ENCODE measurements at regions not wholly inside any gene's neighbourhood (a gene's known extent, or its start where the extent isn't known, plus 50 kb on each side); places are given as distances from the start of the nearest gene placed in this dataset.
"Not testable (repeated sequence)": the region's sequence is repeated elsewhere in the genome, so short reads cannot be mapped to it uniquely, and the experiment has no call there.

DNA sequence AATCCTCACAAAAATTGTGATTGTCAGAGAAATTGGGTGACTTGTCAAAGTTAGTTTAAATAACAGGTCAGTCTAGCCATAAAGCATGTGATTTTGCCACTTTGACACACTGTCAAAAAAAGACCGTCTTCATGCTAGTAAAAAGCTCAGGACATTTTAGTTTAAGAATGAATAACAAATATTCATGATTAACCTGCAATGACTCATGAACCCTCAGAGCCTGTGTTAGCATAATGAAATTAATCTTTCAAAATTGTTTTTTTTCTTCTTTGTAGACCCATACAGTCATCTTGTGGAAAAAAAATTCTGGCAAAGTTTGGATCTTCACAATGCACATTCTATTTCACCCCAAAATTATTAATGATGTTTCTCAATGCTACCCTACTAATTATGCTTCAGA, 255.2 kb upstream of the POT1 start:
- Histone ChIP-seq H3K27ac (no peak overlapping the region), H3K4me1 (no peaks in the 10 kb centered on the region), H3K9me3 (no peaks in the 10 kb centered on the region), H3K4me3 (no peak overlapping the region), H3K27me3 (no peaks in the 10 kb centered on the region), H3K36me3 (no peaks in the 10 kb centered on the region)
- DNase-seq (ENCODE audit: low spot score in 2 of 2) = no peak
- intact Hi-C loops (cut with DNase I) = no loop called here
- TF ChIP-seq, protein P1, sequence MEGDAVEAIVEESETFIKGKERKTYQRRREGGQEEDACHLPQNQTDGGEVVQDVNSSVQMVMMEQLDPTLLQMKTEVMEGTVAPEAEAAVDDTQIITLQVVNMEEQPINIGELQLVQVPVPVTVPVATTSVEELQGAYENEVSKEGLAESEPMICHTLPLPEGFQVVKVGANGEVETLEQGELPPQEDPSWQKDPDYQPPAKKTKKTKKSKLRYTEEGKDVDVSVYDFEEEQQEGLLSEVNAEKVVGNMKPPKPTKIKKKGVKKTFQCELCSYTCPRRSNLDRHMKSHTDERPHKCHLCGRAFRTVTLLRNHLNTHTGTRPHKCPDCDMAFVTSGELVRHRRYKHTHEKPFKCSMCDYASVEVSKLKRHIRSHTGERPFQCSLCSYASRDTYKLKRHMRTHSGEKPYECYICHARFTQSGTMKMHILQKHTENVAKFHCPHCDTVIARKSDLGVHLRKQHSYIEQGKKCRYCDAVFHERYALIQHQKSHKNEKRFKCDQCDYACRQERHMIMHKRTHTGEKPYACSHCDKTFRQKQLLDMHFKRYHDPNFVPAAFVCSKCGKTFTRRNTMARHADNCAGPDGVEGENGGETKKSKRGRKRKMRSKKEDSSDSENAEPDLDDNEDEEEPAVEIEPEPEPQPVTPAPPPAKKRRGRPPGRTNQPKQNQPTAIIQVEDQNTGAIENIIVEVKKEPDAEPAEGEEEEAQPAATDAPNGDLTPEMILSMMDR (IDR thresholded peaks at IDR 0.05) = no peak

DNA sequence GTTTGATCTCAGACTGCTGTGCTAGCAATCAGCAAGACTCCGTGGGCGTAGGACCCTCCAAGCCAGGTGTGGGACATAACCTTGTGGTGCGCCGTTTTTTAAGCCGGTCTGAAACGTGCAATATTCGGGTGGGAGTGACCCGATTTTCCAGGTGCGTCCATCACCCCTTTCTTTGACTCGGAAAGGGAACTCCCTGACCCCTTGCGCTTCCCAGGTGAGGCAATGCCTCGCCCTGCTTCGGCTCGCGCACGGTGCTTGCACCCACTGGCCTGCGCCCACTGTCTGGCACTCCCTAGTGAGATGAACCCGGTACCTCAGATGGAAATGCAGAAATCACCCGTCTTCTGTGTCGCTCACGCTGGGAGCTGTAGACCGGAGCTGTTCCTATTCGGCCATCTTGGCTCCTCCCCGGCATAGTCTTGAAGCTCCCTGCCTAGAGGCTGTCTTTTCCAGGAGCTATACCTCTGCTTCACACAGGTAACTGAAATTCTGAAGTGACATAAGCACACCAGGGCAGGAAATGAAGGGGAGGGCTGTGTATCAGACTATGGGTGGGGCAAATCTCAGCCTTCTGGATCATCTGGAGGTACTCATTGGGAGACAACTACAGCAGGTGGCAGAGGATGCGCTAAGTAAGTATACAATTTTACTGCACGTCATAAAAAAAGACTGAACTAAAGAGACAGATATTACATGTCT, 252.1 kb upstream of the POT1 start:
- DNase-seq (ENCODE audit: low spot score in 2 of 2); intact Hi-C loops (cut with DNase I): not testable (repeated sequence)

DNA sequence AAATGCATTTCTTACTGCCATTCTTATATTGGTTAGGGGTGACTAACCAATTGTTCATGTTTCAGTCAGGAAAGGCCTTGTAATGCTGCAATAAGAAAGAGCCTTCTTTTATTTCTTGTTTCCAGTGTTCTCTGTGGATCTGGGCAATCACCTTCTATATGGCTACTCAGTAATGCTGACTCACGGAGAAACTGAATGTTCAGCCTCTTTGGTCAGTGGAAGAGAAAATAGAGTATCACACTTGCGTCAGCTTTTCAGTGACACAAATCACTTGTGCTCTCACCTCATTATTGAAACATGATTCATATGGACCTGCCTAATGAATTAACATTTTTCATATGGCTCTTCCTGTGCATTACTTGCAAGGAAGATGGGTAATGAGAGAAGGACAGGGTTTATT, 243.9 kb upstream of the POT1 start:
- H3K4me1 ChIP-seq = no peaks in the 10 kb centered on the region
- H3K4me3 ChIP-seq = no peak overlapping the region
- TF ChIP-seq, protein P1 (IDR thresholded peaks at IDR 0.05) = no peak
- no peak for DNase-seq (ENCODE audit: low spot score in 2 of 2)
- H3K9me3 ChIP-seq = no peaks in the 10 kb centered on the region
- no peaks in the 10 kb centered on the region for H3K27me3 ChIP-seq
- H3K36me3 ChIP-seq = no peaks in the 10 kb centered on the region
- intact Hi-C loops (cut with DNase I) = no loop called here
- H3K27ac ChIP-seq = no peak overlapping the region

More for the DNA sequence above, 252.1 kb upstream of the POT1 start:
- not testable (repeated sequence) for H3K27me3 ChIP-seq, H3K4me3 ChIP-seq, H3K27ac ChIP-seq, H3K4me1 ChIP-seq, H3K36me3 ChIP-seq, H3K9me3 ChIP-seq

DNA sequence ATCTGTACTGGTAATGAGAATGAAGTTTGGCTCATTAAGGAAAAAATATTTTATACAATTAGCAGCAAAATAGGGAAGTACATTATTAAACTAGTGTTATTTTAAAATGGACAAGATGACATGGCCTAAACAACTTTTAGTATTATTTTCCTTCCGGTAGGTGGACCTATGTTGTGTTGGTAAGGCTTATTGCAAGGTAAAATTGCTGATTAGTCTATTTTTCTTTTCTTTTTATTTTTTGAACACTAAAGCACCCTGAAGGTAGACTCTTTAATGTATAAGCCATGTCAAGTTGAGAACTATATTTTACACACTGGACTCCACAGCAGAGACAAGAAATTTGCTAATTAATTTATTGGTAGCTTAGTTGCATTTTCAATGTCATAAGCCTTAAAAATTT, 239.5 kb upstream of the POT1 start:
- no peak overlapping the region for H3K4me3 ChIP-seq
- H3K4me1 ChIP-seq = no peaks in the 10 kb centered on the region
- DNase-seq (ENCODE audit: low spot score in 2 of 2) = no peak
- no peaks in the 10 kb centered on the region for H3K9me3 ChIP-seq
- H3K27ac ChIP-seq = no peak overlapping the region
- intact Hi-C loops (cut with DNase I) = no loop called here
- TF ChIP-seq, protein P1 (IDR thresholded peaks at IDR 0.05) = no peak
- no peaks in the 10 kb centered on the region for H3K36me3 ChIP-seq
- no peaks in the 10 kb centered on the region for H3K27me3 ChIP-seq

DNA sequence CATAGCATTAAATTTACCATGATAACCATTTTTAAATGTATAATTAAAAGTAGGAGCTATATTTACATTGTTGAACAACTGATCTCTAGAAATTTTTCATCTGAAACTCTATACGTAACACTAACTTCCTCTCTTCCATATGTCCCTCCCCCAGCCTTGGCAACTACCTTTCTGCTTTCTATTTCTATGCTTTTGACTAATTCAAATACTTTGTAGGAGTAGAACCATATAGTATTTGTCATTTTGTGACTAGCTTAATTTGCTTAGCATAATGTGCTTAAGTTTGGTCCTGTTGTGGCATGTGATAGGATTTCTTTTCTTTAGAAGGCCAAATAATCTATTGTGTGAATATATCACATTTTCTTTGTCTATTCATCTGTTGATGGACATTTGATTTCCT, 225.3 kb upstream of the POT1 start:
- intact Hi-C loops (cut with DNase I) = no loop called here

DNA sequence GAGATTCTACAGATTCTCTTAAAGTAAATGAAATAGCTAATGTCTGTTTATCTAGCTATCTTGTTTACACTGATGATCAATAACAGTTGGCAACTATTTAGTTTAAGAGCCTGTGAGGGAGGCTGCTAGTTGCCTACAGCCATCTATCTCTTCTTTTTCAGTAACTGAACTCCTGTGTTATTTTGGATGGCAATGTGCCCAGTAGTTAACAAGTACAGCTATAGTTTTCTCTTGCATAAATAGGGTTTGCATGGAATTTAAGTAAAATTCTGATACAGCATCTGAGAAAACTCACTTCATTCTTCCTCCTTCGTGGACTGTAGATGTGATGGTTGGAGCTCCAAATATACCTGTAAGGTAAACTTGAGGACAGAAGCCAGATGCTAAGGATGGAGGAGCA, 219.5 kb upstream of the POT1 start:
- intact Hi-C loops (cut with DNase I) = no loop called here
- Histone ChIP-seq H3K36me3 (no peaks in the 10 kb centered on the region), H3K9me3 (no peaks in the 10 kb centered on the region), H3K4me3 (no peak overlapping the region), H3K4me1 (no peaks in the 10 kb centered on the region), H3K27me3 (no peaks in the 10 kb centered on the region), H3K27ac (no peak overlapping the region)
- TF ChIP-seq, protein P1 (IDR thresholded peaks at IDR 0.05) = no peak
- DNase-seq (ENCODE audit: low spot score in 2 of 2) = no peak

More for the DNA sequence above, 225.3 kb upstream of the POT1 start:
- Histone ChIP-seq H3K4me3 (no peak overlapping the region), H3K9me3 (no peaks in the 10 kb centered on the region), H3K27me3 (no peaks in the 10 kb centered on the region), H3K27ac (no peak overlapping the region), H3K4me1 (no peaks in the 10 kb centered on the region), H3K36me3 (no peaks in the 10 kb centered on the region)
- TF ChIP-seq, protein P1 (IDR thresholded peaks at IDR 0.05) = no peak
- no peak for DNase-seq (ENCODE audit: low spot score in 2 of 2)
